GM12872 (cell line): ENCODE measurements at regions not wholly inside any gene's neighbourhood (a gene's known extent, or its start where the extent isn't known, plus 50 kb on each side); places are given as distances from the start of the nearest gene placed in this dataset.

Experiments used
- CTCF ChIP-seq: IDR thresholded peaks from 3 replicates; pipeline ENCODE4 v1.5.1; 2011; ENCODE audit warnings: low read depth, mild to moderate bottlenecking, low read length, moderate library complexity; ENCODE audit not compliant: insufficient read depth

- TF ChIP-seq CTCF, result no peak
Measured at GRCh38 chr14:39773387-39774126, 341.3 kb upstream of the FBXO33 start.

GRCh38 chr14:39772627-39773026 lies 340.4 kb upstream of the FBXO33 start:
- TF ChIP-seq CTCF, result no peak

GRCh38 chr14:39768589-39768988 lies 336.4 kb upstream of the FBXO33 start:
- TF ChIP-seq CTCF, result no peak

GRCh38 chr14:39766397-39767000 lies 334.3 kb upstream of the FBXO33 start:
- no peak for TF ChIP-seq CTCF

GRCh38 chr14:39765676-39766075 lies 333.4 kb upstream of the FBXO33 start:
- no peak for TF ChIP-seq CTCF

GRCh38 chr14:39763402-39763890 lies 331.2 kb upstream of the FBXO33 start:
- TF ChIP-seq CTCF, result no peak

- no peak for TF ChIP-seq CTCF
Measured at GRCh38 chr14:39762576-39763401, 330.6 kb upstream of the FBXO33 start.
